GM23338 (cell line): ENCODE measurements at regions not wholly inside any gene's neighbourhood (a gene's known extent, or its start where the extent isn't known, plus 50 kb on each side); places are given as distances from the start of the nearest gene placed in this dataset.

Experiments
- ATAC-seq: fragments of 200-7000 bp; cut with Tn5 transposase; 3 replicates; pipeline ENCODE4 v1.9.1; 2020
- DNase-seq: peaks from one replicate; pipeline ENCODE4 v3.0.0-alpha.2; 2015; ENCODE audit warnings: low spot score
- H2AFZ ChIP-seq: fragments of 200-600 bp; sonication (generic); 2 replicates; pipeline ENCODE4 v1.8.0; 2016; ENCODE audit warnings: antibody characterized with exemption, mild to moderate bottlenecking, moderate library complexity
- H3F3A ChIP-seq: fragments of 200-600 bp; sonication (generic); replicated peaks from 2 replicates; pipeline ENCODE4 v1.8.0; 2017; ENCODE audit warnings: antibody characterized with exemption, mixed run types, low read depth
- H3K27ac ChIP-seq: fragments of 200-600 bp; sonication (generic); 2 replicates; pipeline ENCODE4 v1.6.1; 2016; ENCODE audit warnings: low read depth
- H3K27me3 ChIP-seq: fragments of 200-600 bp; sonication (generic); 2 replicates; pipeline ENCODE4 v1.8.0; 2016; ENCODE audit warnings: mild to moderate bottlenecking, mixed run types, moderate library complexity; ENCODE audit not compliant: insufficient read depth
- H3K36me3 ChIP-seq: fragments of 200-600 bp; sonication (generic); 2 replicates; pipeline ENCODE4 v1.8.0; 2016; ENCODE audit warnings: mild to moderate bottlenecking; ENCODE audit not compliant: insufficient read depth
- H3K4me1 ChIP-seq: fragments of 200-600 bp; sonication (generic); 2 replicates; pipeline ENCODE4 v1.8.0; 2016; ENCODE audit warnings: mild to moderate bottlenecking, moderate library complexity; ENCODE audit not compliant: insufficient read depth
- H3K4me2 ChIP-seq: fragments of 200-600 bp; sonication (generic); 2 replicates; pipeline ENCODE4 v1.7.1; 2017; ENCODE audit warnings: mixed run types
- H3K4me3 ChIP-seq: fragments of 200-600 bp; sonication (generic); 2 replicates; pipeline ENCODE4 v1.6.1; 2016; ENCODE audit warnings: mixed run types
- H3K79me2 ChIP-seq: fragments of 200-600 bp; sonication (generic); replicated peaks from 2 replicates; pipeline ENCODE4 v1.8.0; 2017; ENCODE audit warnings: mild to moderate bottlenecking; ENCODE audit not compliant: insufficient read depth
- H3K9me2 ChIP-seq: fragments of 200-600 bp; sonication (generic); 2 replicates; pipeline ENCODE4 v1.8.0; 2017; ENCODE audit not compliant: insufficient read depth
- H4K20me1 ChIP-seq: fragments of 200-600 bp; sonication (generic); replicated peaks from 2 replicates; pipeline ENCODE4 v1.8.0; 2017; ENCODE audit warnings: mild to moderate bottlenecking; ENCODE audit not compliant: insufficient read depth
- H3K27ac Mint-ChIP-seq: 2 replicates; pipeline ENCODE4 v1.8.0; 2020; ENCODE audit warnings: inconsistent platforms, mild to moderate bottlenecking, moderate library complexity, mixed read lengths
- H3K27me3 Mint-ChIP-seq: 3 replicates; pipeline ENCODE4 v1.8.0; 2022; ENCODE audit warnings: low read depth, mild to moderate bottlenecking, moderate library complexity, mixed read lengths, inconsistent platforms; ENCODE audit not compliant: insufficient read depth, poor library complexity
- H3K36me3 Mint-ChIP-seq: 3 replicates; pipeline ENCODE4 v1.8.0; 2021; ENCODE audit warnings: low read depth, mild to moderate bottlenecking, inconsistent platforms, moderate library complexity, mixed read lengths
- H3K4me1 Mint-ChIP-seq: 3 replicates; pipeline ENCODE4 v1.8.0; 2020; ENCODE audit warnings: mild to moderate bottlenecking, inconsistent platforms, mixed read lengths
- H3K4me3 Mint-ChIP-seq: 3 replicates; pipeline ENCODE4 v1.8.0; 2021; ENCODE audit warnings: moderate library complexity, mild to moderate bottlenecking, inconsistent platforms, mixed read lengths
- H3K9me3 Mint-ChIP-seq: 3 replicates; pipeline ENCODE4 v1.8.0; 2020; ENCODE audit warnings: moderate library complexity, mild to moderate bottlenecking, inconsistent platforms, mixed read lengths
- CREB1 ChIP-seq: fragments of 250-450 bp; sonication (Bioruptor Pico); IDR thresholded peaks from 2 replicates; pipeline ENCODE4 v1.5.0; 2020; ENCODE audit warnings: low read depth, mild to moderate bottlenecking, moderate library complexity
- CTCF ChIP-seq, 2 experiments: fragments of 200-600 bp in 1 of 2; sonication (generic) in 1 of 2; conservative IDR thresholded peaks; 2 replicates each; pipeline versions ENCODE4 v1.5.1 to v1.6.1; 2016 to 2017; ENCODE audit warnings: antibody characterized with exemption in 2 of 2, low read depth in 2 of 2, mild to moderate bottlenecking in 2 of 2, moderate library complexity in 1 of 2
- ETS1 ChIP-seq: IDR thresholded peaks from 2 replicates; pipeline ENCODE4 v1.6.1; 2016; ENCODE audit warnings: antibody characterized with exemption
- EZH2 ChIP-seq: fragments of 200-600 bp; sonication (generic); IDR thresholded peaks from one replicate; pipeline ENCODE4 v1.8.0; 2017; ENCODE audit warnings: antibody characterized with exemption, mild to moderate bottlenecking, low read depth; ENCODE audit not compliant: unreplicated experiment
- JUNB ChIP-seq: IDR thresholded peaks from one replicate; pipeline ENCODE4 v1.6.1; 2016; ENCODE audit warnings: antibody characterized with exemption; ENCODE audit not compliant: unreplicated experiment
- NANOG ChIP-seq: IDR thresholded peaks from 2 replicates; pipeline ENCODE4 v1.6.1; 2016; ENCODE audit warnings: antibody characterized with exemption, borderline replicate concordance
- POLR2AphosphoS5 ChIP-seq: IDR thresholded peaks from 2 replicates; pipeline ENCODE4 v1.6.1; 2016; ENCODE audit warnings: antibody characterized with exemption, low read depth
- REST ChIP-seq: IDR thresholded peaks from one replicate; pipeline ENCODE4 v1.6.1; 2018; ENCODE audit warnings: antibody characterized with exemption; ENCODE audit not compliant: unreplicated experiment
- STAT1 ChIP-seq: IDR thresholded peaks from one replicate; pipeline ENCODE4 v1.6.1; 2016; ENCODE audit warnings: antibody characterized with exemption; ENCODE audit not compliant: unreplicated experiment
- ZNF114 ChIP-seq: fragments of 250-450 bp; sonication (Bioruptor Pico); IDR thresholded peaks from 2 replicates; pipeline ENCODE4 v1.5.0; 2020; ENCODE audit warnings: mild to moderate bottlenecking, moderate library complexity
- ZNF331 ChIP-seq: fragments of 250-450 bp; sonication (Bioruptor Pico); IDR thresholded peaks from 2 replicates; pipeline ENCODE4 v1.5.0; 2020; ENCODE audit warnings: low read depth, mild to moderate bottlenecking, moderate library complexity

- H3K27ac Mint-ChIP-seq: no peak overlapping the region
- no peak overlapping the region for H3K4me3 ChIP-seq
- no peak overlapping the region for H2AFZ ChIP-seq
- H3K4me2 ChIP-seq: no peak overlapping the region
- H3K36me3 ChIP-seq: no peaks in the 10 kb centered on the region
- no peak overlapping the region for H3K27ac ChIP-seq
- H3K9me2 ChIP-seq: no peaks in the 10 kb centered on the region
- H3F3A ChIP-seq: no peaks in the 10 kb centered on the region
- TF ChIP-seq CTCF (conservative IDR thresholded peaks at IDR 0.05; ENCODE audit: low read depth in 2 of 2): no peak
- H3K79me2 ChIP-seq: no peaks in the 10 kb centered on the region
- ATAC-seq: no peak
- no peaks in the 10 kb centered on the region for H3K4me1 ChIP-seq
- H4K20me1 ChIP-seq: no peaks in the 10 kb centered on the region
- H3K27me3 Mint-ChIP-seq: peaks cover 5% of the 10 kb centered on the region
- peaks cover 6% of the 10 kb centered on the region; the same call in 2 of the 3 replicates for H3K4me1 Mint-ChIP-seq
- DNase-seq: no peak
- H3K9me3 Mint-ChIP-seq: no peaks in the 10 kb centered on the region
- no peaks in the 10 kb centered on the region for H3K36me3 Mint-ChIP-seq
- no peak overlapping the region for H3K4me3 Mint-ChIP-seq
- H3K27me3 ChIP-seq: no peaks in the 10 kb centered on the region
Measured at GRCh38 chr11:69907611-69908010, 88.4 kb upstream of the FGF3 start.

GRCh38 chr11:69908511-69909220 lies 89.5 kb upstream of the FGF3 start:
- H3K4me2 ChIP-seq: no peak overlapping the region
- no peak for TF ChIP-seq ETS1
- no peak for TF ChIP-seq ZNF114 (CRISPR knock-in tag)
- no peak for TF ChIP-seq POLR2AphosphoS5
- no peak for TF ChIP-seq CTCF (conservative IDR thresholded peaks at IDR 0.05; ENCODE audit: low read depth in 2 of 2)
- TF ChIP-seq STAT1: no peak
- no peak for TF ChIP-seq REST
- no peak for TF ChIP-seq ZNF331
- no peak for TF ChIP-seq CREB1 (CRISPR knock-in tag)
- TF ChIP-seq EZH2: no peak
- no peak for TF ChIP-seq NANOG
- TF ChIP-seq JUNB: no peak

More at GRCh38 chr11:69908511-69909220, 89.5 kb upstream of the FGF3 start:
- Histone ChIP-seq H3K79me2 (no peaks in the 10 kb centered on the region), H3K4me3 (no peak overlapping the region), H4K20me1 (no peaks in the 10 kb centered on the region), H3K9me2 (no peaks in the 10 kb centered on the region), H3F3A (no peaks in the 10 kb centered on the region), H3K27me3 (no peaks in the 10 kb centered on the region), H3K4me1 (no peaks in the 10 kb centered on the region), H3K36me3 (no peaks in the 10 kb centered on the region), H3K27ac (no peak overlapping the region), H2AFZ (no peak overlapping the region)
- peaks cover 5% of the 10 kb centered on the region for H3K27me3 Mint-ChIP-seq
- no peak overlapping the region for H3K4me3 Mint-ChIP-seq
- DNase-seq: no peak
- H3K9me3 Mint-ChIP-seq: no peaks in the 10 kb centered on the region
- H3K36me3 Mint-ChIP-seq: no peaks in the 10 kb centered on the region
- peaks cover 6% of the 10 kb centered on the region; the same call in 2 of the 3 replicates for H3K4me1 Mint-ChIP-seq
- ATAC-seq: no peak
- no peak overlapping the region for H3K27ac Mint-ChIP-seq
